ENCODE measurements at regions not wholly inside any gene's neighbourhood (a gene's known extent, or its start where the extent isn't known, plus 50 kb on each side); places are given as distances from the start of the nearest gene placed in this dataset.

- Histone ChIP-seq H3K36me3 (ENCODE audit: low read depth) (no peaks in the 10 kb centered on the region), H3K9me3 (no peaks in the 10 kb centered on the region), H3K4me1 (ENCODE audit: low read depth) (no peaks in the 10 kb centered on the region), H3K4me3 (no peak overlapping the region)
- no peak for TF ChIP-seq CTCF (IDR thresholded peaks at IDR 0.05)
- no peak for DNase-seq
- no peak for ATAC-seq
- intact Hi-C loops (cut with DNase I, micrococcal nuclease): no loop called here
Observed at GRCh38 chr17:51389875-51390274, 129.5 kb downstream of the UTP18 start.

- no peaks in the 10 kb centered on the region for H3K4me1 ChIP-seq (ENCODE audit: low read depth)
- no peaks in the 10 kb centered on the region for H3K36me3 ChIP-seq (ENCODE audit: low read depth)
- no peak for ATAC-seq
- intact Hi-C loops (cut with DNase I, micrococcal nuclease): no loop called here
- no peaks in the 10 kb centered on the region for H3K9me3 ChIP-seq
- DNase-seq: no peak
- no peak overlapping the region for H3K4me3 ChIP-seq
- no peak for TF ChIP-seq CTCF (IDR thresholded peaks at IDR 0.05)
Observed at GRCh38 chr17:51391982-51392654, 131.8 kb downstream of the UTP18 start.

- DNase-seq (no peak), ATAC-seq (no peak)
- Histone ChIP-seq H3K36me3 (ENCODE audit: low read depth) (no peaks in the 10 kb centered on the region), H3K4me3 (no peak overlapping the region), H3K4me1 (ENCODE audit: low read depth) (no peaks in the 10 kb centered on the region), H3K9me3 (no peaks in the 10 kb centered on the region)
- intact Hi-C loops (cut with DNase I, micrococcal nuclease): no loop called here
- no peak for TF ChIP-seq CTCF (IDR thresholded peaks at IDR 0.05)
Observed at GRCh38 chr17:51395621-51396020, 135.3 kb downstream of the UTP18 start.

- no peaks in the 10 kb centered on the region for H3K4me1 ChIP-seq (ENCODE audit: low read depth)
- ATAC-seq (no peak), DNase-seq (no peak)
- H3K36me3 ChIP-seq (ENCODE audit: low read depth): no peaks in the 10 kb centered on the region
- H3K4me3 ChIP-seq: no peak overlapping the region
- TF ChIP-seq CTCF (IDR thresholded peaks at IDR 0.05): no peak
- no peaks in the 10 kb centered on the region for H3K9me3 ChIP-seq
- intact Hi-C loops (cut with DNase I, micrococcal nuclease): no loop called here
Observed at GRCh38 chr17:51397361-51398127, 137.2 kb downstream of the UTP18 start.

GRCh38 chr17:51398128-51398525, 137.8 kb downstream of the UTP18 start:
- DNase-seq: no peak
- no peaks in the 10 kb centered on the region for H3K36me3 ChIP-seq (ENCODE audit: low read depth)
- intact Hi-C loops (cut with DNase I, micrococcal nuclease): no loop called here
- no peak overlapping the region for H3K4me3 ChIP-seq
- H3K4me1 ChIP-seq (ENCODE audit: low read depth): no peaks in the 10 kb centered on the region
- no peak for ATAC-seq
- H3K9me3 ChIP-seq: no peaks in the 10 kb centered on the region
- TF ChIP-seq CTCF (IDR thresholded peaks at IDR 0.05): no peak
